GM23338 (cell line): ENCODE measurements at regions not wholly inside any gene's neighbourhood (a gene's known extent, or its start where the extent isn't known, plus 50 kb on each side); places are given as distances from the start of the nearest gene placed in this dataset.

Experiments used
- ATAC-seq: fragments of 200-7000 bp; cut with Tn5 transposase; 3 replicates; pipeline ENCODE4 v1.9.1; 2020
- DNase-seq: peaks from one replicate; pipeline ENCODE4 v3.0.0-alpha.2; 2015; ENCODE audit warnings: low spot score
- H2AFZ ChIP-seq: fragments of 200-600 bp; sonication (generic); 2 replicates; pipeline ENCODE4 v1.8.0; 2016; ENCODE audit warnings: antibody characterized with exemption, mild to moderate bottlenecking, moderate library complexity
- H3F3A ChIP-seq: fragments of 200-600 bp; sonication (generic); replicated peaks from 2 replicates; pipeline ENCODE4 v1.8.0; 2017; ENCODE audit warnings: antibody characterized with exemption, mixed run types, low read depth
- H3K27ac ChIP-seq: fragments of 200-600 bp; sonication (generic); 2 replicates; pipeline ENCODE4 v1.6.1; 2016; ENCODE audit warnings: low read depth
- H3K27me3 ChIP-seq: fragments of 200-600 bp; sonication (generic); 2 replicates; pipeline ENCODE4 v1.8.0; 2016; ENCODE audit warnings: mild to moderate bottlenecking, mixed run types, moderate library complexity; ENCODE audit not compliant: insufficient read depth
- H3K36me3 ChIP-seq: fragments of 200-600 bp; sonication (generic); 2 replicates; pipeline ENCODE4 v1.8.0; 2016; ENCODE audit warnings: mild to moderate bottlenecking; ENCODE audit not compliant: insufficient read depth
- H3K4me1 ChIP-seq: fragments of 200-600 bp; sonication (generic); 2 replicates; pipeline ENCODE4 v1.8.0; 2016; ENCODE audit warnings: mild to moderate bottlenecking, moderate library complexity; ENCODE audit not compliant: insufficient read depth
- H3K4me2 ChIP-seq: fragments of 200-600 bp; sonication (generic); 2 replicates; pipeline ENCODE4 v1.7.1; 2017; ENCODE audit warnings: mixed run types
- H3K4me3 ChIP-seq: fragments of 200-600 bp; sonication (generic); 2 replicates; pipeline ENCODE4 v1.6.1; 2016; ENCODE audit warnings: mixed run types
- H3K79me2 ChIP-seq: fragments of 200-600 bp; sonication (generic); replicated peaks from 2 replicates; pipeline ENCODE4 v1.8.0; 2017; ENCODE audit warnings: mild to moderate bottlenecking; ENCODE audit not compliant: insufficient read depth
- H3K9me2 ChIP-seq: fragments of 200-600 bp; sonication (generic); 2 replicates; pipeline ENCODE4 v1.8.0; 2017; ENCODE audit not compliant: insufficient read depth
- H4K20me1 ChIP-seq: fragments of 200-600 bp; sonication (generic); replicated peaks from 2 replicates; pipeline ENCODE4 v1.8.0; 2017; ENCODE audit warnings: mild to moderate bottlenecking; ENCODE audit not compliant: insufficient read depth
- H3K27ac Mint-ChIP-seq: 2 replicates; pipeline ENCODE4 v1.8.0; 2020; ENCODE audit warnings: inconsistent platforms, mild to moderate bottlenecking, moderate library complexity, mixed read lengths
- H3K27me3 Mint-ChIP-seq: 3 replicates; pipeline ENCODE4 v1.8.0; 2022; ENCODE audit warnings: low read depth, mild to moderate bottlenecking, moderate library complexity, mixed read lengths, inconsistent platforms; ENCODE audit not compliant: insufficient read depth, poor library complexity
- H3K36me3 Mint-ChIP-seq: 3 replicates; pipeline ENCODE4 v1.8.0; 2021; ENCODE audit warnings: low read depth, mild to moderate bottlenecking, inconsistent platforms, moderate library complexity, mixed read lengths
- H3K4me1 Mint-ChIP-seq: 3 replicates; pipeline ENCODE4 v1.8.0; 2020; ENCODE audit warnings: mild to moderate bottlenecking, inconsistent platforms, mixed read lengths
- H3K4me3 Mint-ChIP-seq: 3 replicates; pipeline ENCODE4 v1.8.0; 2021; ENCODE audit warnings: moderate library complexity, mild to moderate bottlenecking, inconsistent platforms, mixed read lengths
- H3K9me3 Mint-ChIP-seq: 3 replicates; pipeline ENCODE4 v1.8.0; 2020; ENCODE audit warnings: moderate library complexity, mild to moderate bottlenecking, inconsistent platforms, mixed read lengths
- EZH2phosphoT487 ChIP-seq: fragments of 200-600 bp; sonication (generic); IDR thresholded peaks from one replicate; pipeline ENCODE4 v1.8.1; 2018; ENCODE audit warnings: antibody characterized with exemption; ENCODE audit not compliant: unreplicated experiment
- JUNB ChIP-seq: IDR thresholded peaks from one replicate; pipeline ENCODE4 v1.6.1; 2016; ENCODE audit warnings: antibody characterized with exemption; ENCODE audit not compliant: unreplicated experiment
- NANOG ChIP-seq: IDR thresholded peaks from 2 replicates; pipeline ENCODE4 v1.6.1; 2016; ENCODE audit warnings: antibody characterized with exemption, borderline replicate concordance
- POLR2AphosphoS5 ChIP-seq: IDR thresholded peaks from 2 replicates; pipeline ENCODE4 v1.6.1; 2016; ENCODE audit warnings: antibody characterized with exemption, low read depth
- STAT1 ChIP-seq: IDR thresholded peaks from one replicate; pipeline ENCODE4 v1.6.1; 2016; ENCODE audit warnings: antibody characterized with exemption; ENCODE audit not compliant: unreplicated experiment
- ZNF114 ChIP-seq: fragments of 250-450 bp; sonication (Bioruptor Pico); IDR thresholded peaks from 2 replicates; pipeline ENCODE4 v1.5.0; 2020; ENCODE audit warnings: mild to moderate bottlenecking, moderate library complexity
- ZNF331 ChIP-seq: fragments of 250-450 bp; sonication (Bioruptor Pico); IDR thresholded peaks from 2 replicates; pipeline ENCODE4 v1.5.0; 2020; ENCODE audit warnings: low read depth, mild to moderate bottlenecking, moderate library complexity
- TF ChIP-seq, protein P1 (sequence below): IDR thresholded peaks from one replicate; pipeline ENCODE4 v1.6.1; 2018; ENCODE audit warnings: antibody characterized with exemption; ENCODE audit not compliant: unreplicated experiment
- TF ChIP-seq, protein P2 (sequence below): IDR thresholded peaks from 2 replicates; pipeline ENCODE4 v1.6.1; 2016; ENCODE audit warnings: antibody characterized with exemption
- TF ChIP-seq, protein P3 (sequence below): fragments of 250-450 bp; sonication (Bioruptor Pico); IDR thresholded peaks from 2 replicates; pipeline ENCODE4 v1.5.0; 2020; ENCODE audit warnings: mild to moderate bottlenecking, moderate library complexity
- TF ChIP-seq, protein P4 (sequence below), 2 experiments: fragments of 200-600 bp in 1 of 2; sonication (generic) in 1 of 2; conservative IDR thresholded peaks; 2 replicates each; pipeline versions ENCODE4 v1.5.1 to v1.6.1; 2016 to 2017; ENCODE audit warnings: antibody characterized with exemption in 2 of 2, low read depth in 2 of 2, mild to moderate bottlenecking in 2 of 2, moderate library complexity in 1 of 2

DNA sequence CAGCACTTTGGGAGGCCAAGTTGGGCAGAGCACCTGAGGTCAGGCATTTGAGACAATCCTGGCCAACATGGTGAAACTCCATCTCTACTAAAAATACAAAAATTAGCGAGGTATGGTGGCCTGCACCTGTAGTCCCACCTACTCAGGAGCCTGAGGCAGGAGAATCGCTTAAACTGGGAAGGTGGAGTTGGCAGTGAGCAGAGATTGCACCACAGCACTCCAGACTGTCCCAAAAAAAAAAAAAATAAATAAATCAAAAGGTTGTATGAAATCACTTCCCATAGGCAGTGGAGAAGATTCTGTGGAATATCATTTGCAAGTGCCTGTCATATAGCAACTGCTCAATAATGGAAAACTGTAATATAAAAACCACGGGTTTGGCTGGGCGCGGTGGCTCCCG is 65.1 kb upstream of the SERBP1 start:
- Mint-ChIP-seq H3K36me3 (no peaks in the 10 kb centered on the region), H3K4me3 (no peak overlapping the region), H3K27me3 (no peaks in the 10 kb centered on the region), H3K4me1 (no peaks in the 10 kb centered on the region), H3K27ac (no peak overlapping the region), H3K9me3 (no peaks in the 10 kb centered on the region)
- Histone ChIP-seq H3K27ac (no peak overlapping the region), H4K20me1 (no peaks in the 10 kb centered on the region), H3K4me2 (no peak overlapping the region), H3K4me3 (no peak overlapping the region), H3K36me3 (no peaks in the 10 kb centered on the region), H3K9me2 (no peaks in the 10 kb centered on the region), H3F3A (no peaks in the 10 kb centered on the region), H3K27me3 (no peaks in the 10 kb centered on the region), H3K4me1 (no peaks in the 10 kb centered on the region), H3K79me2 (no peaks in the 10 kb centered on the region), H2AFZ (no peak overlapping the region)
- TF ChIP-seq JUNB (no peak), STAT1 (no peak), ZNF114 (no peak)
- DNase-seq (no peak), ATAC-seq (no peak)

DNA sequence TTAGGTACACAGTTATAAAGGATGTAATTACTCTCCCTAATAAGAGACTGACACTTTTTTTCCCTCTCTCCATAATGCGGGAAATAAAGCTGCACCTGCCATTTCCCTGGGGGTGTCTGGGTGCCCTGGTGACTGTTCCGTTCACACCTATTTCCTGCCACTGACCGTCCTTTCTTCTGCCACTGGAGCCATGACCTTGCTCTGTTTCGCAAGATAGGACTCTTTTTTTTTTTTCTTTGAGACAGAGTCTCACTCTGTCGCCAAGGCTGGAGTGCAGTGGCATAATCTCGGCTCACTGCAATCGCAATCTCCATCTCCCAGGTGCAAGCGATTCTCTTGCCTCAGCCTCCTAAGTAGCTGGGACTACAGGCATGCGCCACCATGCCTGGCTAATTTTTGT is 66.1 kb upstream of the SERBP1 start:
- no peaks in the 10 kb centered on the region for H3K36me3 Mint-ChIP-seq
- TF ChIP-seq NANOG (no peak), EZH2phosphoT487 (no peak), JUNB (no peak), ZNF331 (CRISPR knock-in tag) (no peak), STAT1 (no peak), POLR2AphosphoS5 (no peak)
- TF ChIP-seq, protein P1, sequence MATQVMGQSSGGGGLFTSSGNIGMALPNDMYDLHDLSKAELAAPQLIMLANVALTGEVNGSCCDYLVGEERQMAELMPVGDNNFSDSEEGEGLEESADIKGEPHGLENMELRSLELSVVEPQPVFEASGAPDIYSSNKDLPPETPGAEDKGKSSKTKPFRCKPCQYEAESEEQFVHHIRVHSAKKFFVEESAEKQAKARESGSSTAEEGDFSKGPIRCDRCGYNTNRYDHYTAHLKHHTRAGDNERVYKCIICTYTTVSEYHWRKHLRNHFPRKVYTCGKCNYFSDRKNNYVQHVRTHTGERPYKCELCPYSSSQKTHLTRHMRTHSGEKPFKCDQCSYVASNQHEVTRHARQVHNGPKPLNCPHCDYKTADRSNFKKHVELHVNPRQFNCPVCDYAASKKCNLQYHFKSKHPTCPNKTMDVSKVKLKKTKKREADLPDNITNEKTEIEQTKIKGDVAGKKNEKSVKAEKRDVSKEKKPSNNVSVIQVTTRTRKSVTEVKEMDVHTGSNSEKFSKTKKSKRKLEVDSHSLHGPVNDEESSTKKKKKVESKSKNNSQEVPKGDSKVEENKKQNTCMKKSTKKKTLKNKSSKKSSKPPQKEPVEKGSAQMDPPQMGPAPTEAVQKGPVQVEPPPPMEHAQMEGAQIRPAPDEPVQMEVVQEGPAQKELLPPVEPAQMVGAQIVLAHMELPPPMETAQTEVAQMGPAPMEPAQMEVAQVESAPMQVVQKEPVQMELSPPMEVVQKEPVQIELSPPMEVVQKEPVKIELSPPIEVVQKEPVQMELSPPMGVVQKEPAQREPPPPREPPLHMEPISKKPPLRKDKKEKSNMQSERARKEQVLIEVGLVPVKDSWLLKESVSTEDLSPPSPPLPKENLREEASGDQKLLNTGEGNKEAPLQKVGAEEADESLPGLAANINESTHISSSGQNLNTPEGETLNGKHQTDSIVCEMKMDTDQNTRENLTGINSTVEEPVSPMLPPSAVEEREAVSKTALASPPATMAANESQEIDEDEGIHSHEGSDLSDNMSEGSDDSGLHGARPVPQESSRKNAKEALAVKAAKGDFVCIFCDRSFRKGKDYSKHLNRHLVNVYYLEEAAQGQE: no peak
- TF ChIP-seq, protein P2, sequence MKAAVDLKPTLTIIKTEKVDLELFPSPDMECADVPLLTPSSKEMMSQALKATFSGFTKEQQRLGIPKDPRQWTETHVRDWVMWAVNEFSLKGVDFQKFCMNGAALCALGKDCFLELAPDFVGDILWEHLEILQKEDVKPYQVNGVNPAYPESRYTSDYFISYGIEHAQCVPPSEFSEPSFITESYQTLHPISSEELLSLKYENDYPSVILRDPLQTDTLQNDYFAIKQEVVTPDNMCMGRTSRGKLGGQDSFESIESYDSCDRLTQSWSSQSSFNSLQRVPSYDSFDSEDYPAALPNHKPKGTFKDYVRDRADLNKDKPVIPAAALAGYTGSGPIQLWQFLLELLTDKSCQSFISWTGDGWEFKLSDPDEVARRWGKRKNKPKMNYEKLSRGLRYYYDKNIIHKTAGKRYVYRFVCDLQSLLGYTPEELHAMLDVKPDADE: no peak
- TF ChIP-seq, protein P3, sequence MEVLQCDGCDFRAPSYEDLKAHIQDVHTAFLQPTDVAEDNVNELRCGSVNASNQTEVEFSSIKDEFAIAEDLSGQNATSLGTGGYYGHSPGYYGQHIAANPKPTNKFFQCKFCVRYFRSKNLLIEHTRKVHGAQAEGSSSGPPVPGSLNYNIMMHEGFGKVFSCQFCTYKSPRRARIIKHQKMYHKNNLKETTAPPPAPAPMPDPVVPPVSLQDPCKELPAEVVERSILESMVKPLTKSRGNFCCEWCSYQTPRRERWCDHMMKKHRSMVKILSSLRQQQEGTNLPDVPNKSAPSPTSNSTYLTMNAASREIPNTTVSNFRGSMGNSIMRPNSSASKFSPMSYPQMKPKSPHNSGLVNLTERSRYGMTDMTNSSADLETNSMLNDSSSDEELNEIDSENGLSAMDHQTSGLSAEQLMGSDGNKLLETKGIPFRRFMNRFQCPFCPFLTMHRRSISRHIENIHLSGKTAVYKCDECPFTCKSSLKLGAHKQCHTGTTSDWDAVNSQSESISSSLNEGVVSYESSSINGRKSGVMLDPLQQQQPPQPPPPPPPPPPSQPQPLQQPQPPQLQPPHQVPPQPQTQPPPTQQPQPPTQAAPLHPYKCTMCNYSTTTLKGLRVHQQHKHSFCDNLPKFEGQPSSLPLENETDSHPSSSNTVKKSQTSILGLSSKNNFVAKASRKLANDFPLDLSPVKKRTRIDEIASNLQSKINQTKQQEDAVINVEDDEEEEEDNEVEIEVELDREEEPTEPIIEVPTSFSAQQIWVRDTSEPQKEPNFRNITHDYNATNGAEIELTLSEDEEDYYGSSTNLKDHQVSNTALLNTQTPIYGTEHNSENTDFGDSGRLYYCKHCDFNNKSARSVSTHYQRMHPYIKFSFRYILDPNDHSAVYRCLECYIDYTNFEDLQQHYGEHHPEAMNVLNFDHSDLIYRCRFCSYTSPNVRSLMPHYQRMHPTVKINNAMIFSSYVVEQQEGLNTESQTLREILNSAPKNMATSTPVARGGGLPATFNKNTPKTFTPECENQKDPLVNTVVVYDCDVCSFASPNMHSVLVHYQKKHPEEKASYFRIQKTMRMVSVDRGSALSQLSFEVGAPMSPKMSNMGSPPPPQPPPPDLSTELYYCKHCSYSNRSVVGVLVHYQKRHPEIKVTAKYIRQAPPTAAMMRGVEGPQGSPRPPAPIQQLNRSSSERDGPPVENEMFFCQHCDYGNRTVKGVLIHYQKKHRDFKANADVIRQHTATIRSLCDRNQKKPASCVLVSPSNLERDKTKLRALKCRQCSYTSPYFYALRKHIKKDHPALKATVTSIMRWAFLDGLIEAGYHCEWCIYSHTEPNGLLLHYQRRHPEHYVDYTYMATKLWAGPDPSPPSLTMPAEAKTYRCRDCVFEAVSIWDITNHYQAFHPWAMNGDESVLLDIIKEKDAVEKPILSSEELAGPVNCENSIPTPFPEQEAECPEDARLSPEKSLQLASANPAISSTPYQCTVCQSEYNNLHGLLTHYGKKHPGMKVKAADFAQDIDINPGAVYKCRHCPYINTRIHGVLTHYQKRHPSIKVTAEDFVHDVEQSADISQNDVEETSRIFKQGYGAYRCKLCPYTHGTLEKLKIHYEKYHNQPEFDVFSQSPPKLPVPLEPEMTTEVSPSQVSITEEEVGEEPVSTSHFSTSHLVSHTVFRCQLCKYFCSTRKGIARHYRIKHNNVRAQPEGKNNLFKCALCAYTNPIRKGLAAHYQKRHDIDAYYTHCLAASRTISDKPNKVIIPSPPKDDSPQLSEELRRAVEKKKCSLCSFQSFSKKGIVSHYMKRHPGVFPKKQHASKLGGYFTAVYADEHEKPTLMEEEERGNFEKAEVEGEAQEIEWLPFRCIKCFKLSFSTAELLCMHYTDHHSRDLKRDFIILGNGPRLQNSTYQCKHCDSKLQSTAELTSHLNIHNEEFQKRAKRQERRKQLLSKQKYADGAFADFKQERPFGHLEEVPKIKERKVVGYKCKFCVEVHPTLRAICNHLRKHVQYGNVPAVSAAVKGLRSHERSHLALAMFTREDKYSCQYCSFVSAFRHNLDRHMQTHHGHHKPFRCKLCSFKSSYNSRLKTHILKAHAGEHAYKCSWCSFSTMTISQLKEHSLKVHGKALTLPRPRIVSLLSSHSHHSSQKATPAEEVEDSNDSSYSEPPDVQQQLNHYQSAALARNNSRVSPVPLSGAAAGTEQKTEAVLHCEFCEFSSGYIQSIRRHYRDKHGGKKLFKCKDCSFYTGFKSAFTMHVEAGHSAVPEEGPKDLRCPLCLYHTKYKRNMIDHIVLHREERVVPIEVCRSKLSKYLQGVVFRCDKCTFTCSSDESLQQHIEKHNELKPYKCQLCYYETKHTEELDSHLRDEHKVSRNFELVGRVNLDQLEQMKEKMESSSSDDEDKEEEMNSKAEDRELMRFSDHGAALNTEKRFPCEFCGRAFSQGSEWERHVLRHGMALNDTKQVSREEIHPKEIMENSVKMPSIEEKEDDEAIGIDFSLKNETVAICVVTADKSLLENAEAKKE: no peak
- TF ChIP-seq, protein P4, sequence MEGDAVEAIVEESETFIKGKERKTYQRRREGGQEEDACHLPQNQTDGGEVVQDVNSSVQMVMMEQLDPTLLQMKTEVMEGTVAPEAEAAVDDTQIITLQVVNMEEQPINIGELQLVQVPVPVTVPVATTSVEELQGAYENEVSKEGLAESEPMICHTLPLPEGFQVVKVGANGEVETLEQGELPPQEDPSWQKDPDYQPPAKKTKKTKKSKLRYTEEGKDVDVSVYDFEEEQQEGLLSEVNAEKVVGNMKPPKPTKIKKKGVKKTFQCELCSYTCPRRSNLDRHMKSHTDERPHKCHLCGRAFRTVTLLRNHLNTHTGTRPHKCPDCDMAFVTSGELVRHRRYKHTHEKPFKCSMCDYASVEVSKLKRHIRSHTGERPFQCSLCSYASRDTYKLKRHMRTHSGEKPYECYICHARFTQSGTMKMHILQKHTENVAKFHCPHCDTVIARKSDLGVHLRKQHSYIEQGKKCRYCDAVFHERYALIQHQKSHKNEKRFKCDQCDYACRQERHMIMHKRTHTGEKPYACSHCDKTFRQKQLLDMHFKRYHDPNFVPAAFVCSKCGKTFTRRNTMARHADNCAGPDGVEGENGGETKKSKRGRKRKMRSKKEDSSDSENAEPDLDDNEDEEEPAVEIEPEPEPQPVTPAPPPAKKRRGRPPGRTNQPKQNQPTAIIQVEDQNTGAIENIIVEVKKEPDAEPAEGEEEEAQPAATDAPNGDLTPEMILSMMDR (conservative IDR thresholded peaks at IDR 0.05; ENCODE audit: low read depth in 2 of 2): no peak

More for the DNA sequence above, 66.1 kb upstream of the SERBP1 start:
- no peak for DNase-seq
- Histone ChIP-seq H3K36me3 (no peaks in the 10 kb centered on the region), H3K4me1 (no peaks in the 10 kb centered on the region), H2AFZ (no peak overlapping the region), H3K4me3 (no peak overlapping the region), H3K79me2 (no peaks in the 10 kb centered on the region), H3K27ac (no peak overlapping the region), H3F3A (no peaks in the 10 kb centered on the region), H3K27me3 (peaks cover 8% of the 10 kb centered on the region), H4K20me1 (no peaks in the 10 kb centered on the region), H3K4me2 (no peak overlapping the region), H3K9me2 (no peaks in the 10 kb centered on the region)
- Mint-ChIP-seq H3K4me3 (no peak overlapping the region), H3K9me3 (no peaks in the 10 kb centered on the region), H3K4me1 (no peaks in the 10 kb centered on the region), H3K27me3 (peaks cover 2% of the 10 kb centered on the region), H3K27ac (no peak overlapping the region)
- no peak for ATAC-seq
